HUDEP-2 (cell line): ENCODE measurements at regions not wholly inside any gene's neighbourhood (a gene's known extent, or its start where the extent isn't known, plus 50 kb on each side); places are given as distances from the start of the nearest gene placed in this dataset.
"Not testable (repeated sequence)": the region's sequence is repeated elsewhere in the genome, so short reads cannot be mapped to it uniquely, and the experiment has no call there.

Source experiments
- DNase-seq, 76 experiments: peaks; one replicate each; lab custom pipeline; 2025; ENCODE audit not compliant: unreplicated experiment in 76 of 76; lab: John Stamatoyannopoulos, UW

DNA sequence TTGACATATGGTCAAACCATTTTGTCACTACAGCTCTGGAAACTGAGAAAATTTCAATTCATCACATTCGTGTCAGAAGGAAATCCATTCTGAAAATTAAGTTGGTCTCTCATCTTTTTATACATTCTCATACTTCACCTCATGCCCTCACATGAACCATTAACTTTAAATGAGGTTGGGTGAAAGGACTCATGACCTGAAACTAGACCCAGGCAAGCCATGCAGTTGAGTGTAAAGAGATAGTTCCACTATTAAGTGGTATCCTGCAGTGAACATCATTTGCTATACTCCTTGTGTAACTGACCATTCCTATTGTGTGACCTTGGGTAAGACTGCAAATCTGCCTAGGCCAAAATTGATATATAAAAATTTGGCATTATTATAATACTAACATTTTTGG lies 299.6 kb upstream of the GRIN3A start:
- no peak for DNase-seq

DNA sequence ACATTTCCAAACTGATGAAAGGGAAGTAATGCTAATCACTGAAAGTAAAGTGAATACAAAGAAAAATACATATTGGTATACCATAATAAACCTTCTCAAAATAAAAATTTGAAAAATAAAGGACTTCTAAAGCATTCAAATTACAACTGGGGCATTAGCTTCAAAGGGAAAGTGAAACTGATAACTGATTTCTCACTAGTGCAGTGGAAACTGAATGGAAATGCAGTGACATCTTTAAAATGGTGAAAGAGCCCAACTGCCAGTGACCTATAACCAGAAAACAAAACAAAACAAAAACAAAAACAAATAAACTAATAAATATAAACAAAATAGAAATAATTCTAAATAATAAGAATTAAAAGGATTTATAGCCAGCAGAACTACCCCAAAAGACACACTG lies 297.5 kb upstream of the GRIN3A start:
- DNase-seq = no peak

DNA sequence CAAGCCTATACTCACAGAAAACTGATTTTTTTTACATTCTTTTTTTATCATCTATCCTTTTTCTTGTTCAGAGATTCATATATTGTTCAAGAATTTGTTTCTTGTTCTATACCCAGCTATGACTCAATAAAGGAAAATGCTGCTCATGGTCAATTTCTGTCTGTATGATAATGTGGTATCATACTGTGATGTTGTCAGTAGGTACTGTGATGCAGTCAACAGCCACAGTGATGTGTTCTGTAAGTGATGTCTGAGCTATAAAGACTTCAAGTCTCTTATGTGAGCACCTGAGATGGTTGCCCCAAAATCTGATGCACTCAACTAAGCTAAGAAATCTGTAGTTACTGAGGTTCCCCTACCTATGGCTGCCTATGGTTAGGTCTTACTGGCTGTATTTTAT lies 294.2 kb upstream of the GRIN3A start:
- DNase-seq = no peak

DNA sequence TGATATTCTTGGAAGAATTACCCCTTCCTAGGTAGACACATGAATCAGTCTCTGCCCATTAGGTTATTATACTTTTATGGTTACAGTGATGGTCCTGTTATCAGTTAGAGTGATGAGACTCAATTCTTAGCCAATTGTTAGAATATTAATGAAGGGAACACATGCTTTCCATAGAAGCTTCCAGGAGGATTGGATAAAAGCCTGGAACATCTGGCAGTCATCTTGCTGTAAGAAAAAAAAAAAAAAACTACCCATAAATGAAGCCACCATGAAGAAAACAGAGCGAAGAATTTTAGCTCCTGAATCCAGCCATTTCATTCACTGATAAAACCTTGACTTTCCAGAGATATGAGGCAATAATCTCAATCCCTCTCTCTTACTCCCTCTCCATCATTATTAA lies 262.5 kb upstream of the GRIN3A start:
- DNase-seq = no peak

DNA sequence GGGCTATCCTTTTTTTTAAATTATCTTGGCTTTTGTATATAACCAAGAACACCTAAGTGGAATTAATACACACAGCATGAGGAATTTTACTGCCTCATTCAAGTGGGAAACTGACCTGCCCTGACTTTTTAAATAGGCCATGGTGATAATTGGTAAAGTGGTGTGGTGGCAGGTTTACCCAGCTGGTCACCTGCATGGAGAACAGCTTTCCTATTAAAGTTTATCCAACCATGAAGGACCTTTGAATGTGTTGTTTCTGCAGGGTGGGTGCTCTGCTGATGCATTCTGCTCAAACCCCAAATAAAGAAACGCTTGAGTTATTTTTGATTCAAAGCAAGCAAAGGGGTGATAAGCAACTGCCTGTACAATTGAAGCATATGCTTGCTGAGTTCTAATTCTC lies 261.0 kb upstream of the GRIN3A start:
- DNase-seq = no peak

DNA sequence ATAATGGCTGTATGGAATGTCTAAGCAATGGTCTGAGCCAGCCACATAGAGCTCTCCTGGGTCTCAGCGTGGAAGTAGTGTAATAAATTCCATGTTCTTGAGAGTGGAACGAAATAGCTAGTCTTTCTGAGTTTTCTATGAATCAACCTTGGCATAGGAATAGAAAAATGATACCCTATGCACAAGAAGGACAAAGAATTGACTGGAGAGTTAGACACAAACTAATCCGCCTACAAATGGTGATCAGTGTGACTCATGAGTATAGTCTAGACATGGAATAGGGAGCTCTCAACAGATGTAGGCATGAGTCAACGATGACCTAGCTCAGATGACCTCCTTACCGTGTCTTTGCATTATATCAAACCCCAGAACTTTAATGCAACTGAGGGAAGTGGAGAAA lies 256.8 kb upstream of the GRIN3A start:
- no peak for DNase-seq

DNA sequence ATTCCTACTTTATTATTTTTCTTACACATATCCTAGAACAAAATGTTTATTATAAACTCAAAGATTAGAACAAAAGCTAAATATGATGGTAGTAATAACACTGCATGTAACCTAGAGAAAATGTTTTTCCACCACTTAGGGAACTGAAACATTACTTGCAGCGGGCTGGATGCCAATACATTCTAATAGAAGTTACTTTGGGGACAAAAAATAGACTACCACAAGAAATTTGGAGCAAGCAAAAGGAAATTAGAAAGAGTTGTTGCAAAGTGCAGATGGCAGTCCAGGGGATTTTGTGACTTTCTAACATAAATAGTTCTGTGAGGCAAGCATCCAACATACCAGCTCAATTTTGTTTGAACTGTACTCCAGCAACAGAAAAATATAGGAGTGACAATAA lies 255.3 kb upstream of the GRIN3A start:
- DNase-seq = no peak

DNA sequence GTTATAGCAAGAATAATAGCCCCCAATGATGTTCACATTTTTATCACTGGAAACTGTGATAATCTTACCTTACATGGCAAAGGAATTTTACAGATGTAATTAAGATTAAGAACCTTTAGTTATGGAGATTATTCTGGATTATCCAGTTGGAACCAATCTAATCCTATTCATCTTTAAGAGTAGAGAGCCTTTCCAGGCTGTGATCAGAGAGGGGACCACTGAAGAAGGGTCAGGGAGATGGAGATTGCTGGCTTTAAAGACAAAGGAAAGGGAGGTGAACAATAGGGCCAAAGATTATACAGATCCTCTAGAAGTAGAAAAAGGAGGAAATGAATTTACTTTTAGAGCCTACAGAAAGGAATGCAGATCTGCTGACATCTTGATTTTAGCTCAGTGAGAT lies 253.5 kb upstream of the GRIN3A start:
- no peak for DNase-seq

DNA sequence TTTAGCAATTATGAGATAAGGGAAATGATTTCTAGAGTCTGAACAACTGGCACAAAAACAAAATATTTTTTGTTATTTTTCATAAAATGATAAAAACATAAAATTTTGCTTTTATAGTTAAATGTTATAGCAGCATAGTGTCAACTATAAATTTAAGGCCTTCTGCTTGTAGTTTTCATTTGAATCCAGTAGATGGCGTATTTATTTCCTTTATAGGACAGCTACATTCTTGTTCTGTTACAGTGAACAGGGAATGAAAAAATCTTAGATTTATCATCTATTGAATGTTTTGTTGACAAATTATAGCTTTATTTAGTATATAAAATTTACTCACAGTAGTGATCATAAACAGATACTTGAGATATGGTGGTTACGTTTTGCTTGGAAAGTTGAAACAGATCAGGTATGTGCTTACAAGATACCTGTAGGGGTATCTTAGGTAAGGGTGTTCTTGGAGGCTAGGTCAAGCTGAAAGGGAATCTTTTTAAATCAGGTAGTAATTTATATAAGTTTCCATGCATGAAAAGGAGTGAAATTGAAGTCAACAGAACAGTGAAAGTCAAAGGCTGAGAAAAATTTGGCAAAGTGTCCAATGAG lies 239.3 kb upstream of the GRIN3A start:
- DNase-seq = peak in 13 of 76 experiments; percentile 2 to 34 (median 10)

DNA sequence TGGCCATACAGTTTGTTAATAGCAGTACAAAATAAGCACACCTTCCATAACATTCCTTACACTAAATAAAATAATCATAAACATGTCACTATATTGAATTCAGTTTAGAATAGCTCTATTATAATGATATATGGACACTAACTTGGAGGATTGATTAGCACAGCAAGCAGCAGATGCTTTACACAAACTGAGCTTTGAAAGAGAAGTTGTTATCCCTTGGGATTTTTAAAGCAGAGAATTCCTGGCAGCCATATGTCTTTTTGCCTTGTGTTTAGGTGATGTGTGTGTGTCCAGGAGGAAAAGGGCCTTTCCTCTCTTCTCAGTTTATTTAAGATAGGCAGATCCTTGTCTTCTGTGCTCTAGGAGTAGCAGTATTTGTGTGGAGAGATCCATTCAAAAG lies 232.2 kb upstream of the GRIN3A start:
- no peak for DNase-seq

DNA sequence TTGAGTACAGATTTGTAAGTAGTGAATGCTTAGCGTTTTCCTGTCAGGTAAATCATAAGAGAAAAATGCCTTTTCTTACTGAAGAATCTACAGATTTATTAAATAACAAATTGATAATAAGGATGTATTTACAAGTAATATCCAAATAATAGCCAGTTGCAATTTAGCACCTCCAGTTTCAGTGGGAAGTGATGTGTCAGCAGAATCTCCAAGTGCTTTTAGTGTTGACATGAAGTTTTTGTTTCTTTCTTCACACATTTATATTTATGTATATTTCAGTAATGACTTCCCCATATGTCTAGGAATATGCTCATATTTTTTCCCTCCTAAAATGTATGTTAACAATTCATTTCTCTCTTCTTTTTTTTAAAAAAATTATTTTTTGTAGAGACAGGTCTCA lies 229.9 kb upstream of the GRIN3A start:
- no peak for DNase-seq

DNA sequence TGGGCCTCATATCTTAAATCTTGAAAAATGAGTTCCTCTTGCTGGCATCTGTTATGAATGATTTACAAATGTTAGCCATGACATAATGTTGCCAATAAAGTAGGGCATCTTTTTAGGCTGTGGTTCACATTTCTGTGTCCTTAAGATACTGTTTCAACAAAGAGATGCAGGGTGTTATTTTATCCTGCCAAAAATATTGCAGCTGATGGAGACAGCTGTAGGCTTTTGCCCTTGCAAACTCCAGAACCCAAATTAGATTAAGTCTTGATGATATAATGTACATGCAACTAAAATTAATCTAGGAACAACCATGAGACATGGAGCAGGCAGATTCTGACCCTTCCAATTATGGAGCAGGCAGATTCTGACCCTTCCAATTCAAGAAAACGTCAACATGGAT lies 228.2 kb upstream of the GRIN3A start:
- DNase-seq = no peak

DNA sequence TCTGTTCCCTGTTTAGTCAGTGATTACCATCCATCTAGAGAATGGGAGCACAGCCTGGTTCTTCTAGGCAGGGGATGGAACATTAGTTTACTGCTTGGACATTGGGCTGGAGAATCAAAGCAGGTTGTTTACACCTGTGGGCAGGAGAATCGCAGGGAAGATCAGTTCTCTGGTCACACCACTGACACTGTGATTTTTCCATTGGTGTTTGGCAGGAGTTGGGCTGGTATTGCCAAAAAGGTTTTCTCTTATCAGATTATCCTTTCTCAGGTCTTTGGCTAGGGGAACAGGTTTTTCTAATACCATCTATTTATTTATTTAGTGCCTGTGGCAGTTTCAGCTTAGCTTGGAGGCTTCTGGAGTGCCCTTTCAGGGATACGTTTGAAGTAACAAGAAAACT lies 219.3 kb upstream of the GRIN3A start:
- no peak for DNase-seq

DNA sequence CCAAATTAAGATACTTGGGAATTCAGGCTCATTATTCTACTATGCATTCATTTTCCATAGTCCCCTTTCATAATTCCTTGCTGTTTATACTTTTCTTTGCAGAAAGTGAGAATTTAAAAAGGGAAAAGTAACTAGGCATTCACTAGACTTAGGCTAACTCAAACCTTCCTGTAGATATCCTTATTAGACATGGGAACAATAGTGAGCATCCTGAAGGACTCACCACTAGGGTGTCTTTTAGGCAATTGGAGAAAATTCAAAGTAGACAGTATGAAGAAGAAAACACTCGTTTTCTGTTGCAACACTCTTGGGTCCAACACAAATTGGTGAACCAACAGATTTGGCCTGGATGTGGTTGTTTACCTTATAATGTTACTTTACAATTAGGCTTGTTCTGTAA lies 213.2 kb upstream of the GRIN3A start:
- no peak for DNase-seq

DNA sequence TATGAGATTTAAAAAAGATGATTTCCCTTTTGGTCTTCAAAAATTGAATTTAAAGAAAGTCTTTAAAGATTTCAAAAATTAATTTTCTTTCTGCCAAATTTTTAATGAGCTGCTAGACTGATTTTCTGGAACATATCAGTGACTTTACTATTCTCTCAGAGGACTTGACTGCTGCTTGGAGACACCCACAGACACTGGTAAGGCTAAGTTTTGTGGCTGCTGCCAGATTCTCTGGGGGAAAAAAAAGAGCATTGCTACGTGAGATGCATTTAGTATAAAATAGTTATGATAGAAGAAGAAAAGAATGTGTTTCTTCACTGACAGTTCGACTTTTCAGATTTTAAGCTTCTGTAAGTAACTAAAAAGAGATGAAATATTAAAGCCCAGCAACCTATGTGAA lies 193.3 kb upstream of the GRIN3A start:
- no peak for DNase-seq

DNA sequence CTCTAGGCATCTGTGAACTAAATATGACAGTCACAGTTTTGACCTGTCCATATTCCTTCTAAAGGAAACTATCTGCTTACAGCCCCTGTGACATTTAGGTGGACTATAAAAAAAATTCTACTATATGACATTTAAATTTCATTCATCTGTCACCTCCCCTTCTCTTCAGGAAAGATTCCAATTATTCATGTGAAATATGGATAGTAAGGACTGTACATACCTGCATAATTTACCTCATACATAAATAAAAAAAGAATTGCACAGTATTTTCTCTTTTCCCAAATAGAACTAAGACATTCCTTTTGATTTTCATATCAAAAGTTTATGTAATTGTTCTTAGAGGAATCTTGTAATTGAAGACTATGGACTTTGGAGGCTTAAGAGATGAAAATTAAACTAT lies 192.3 kb upstream of the GRIN3A start:
- DNase-seq = no peak

DNA sequence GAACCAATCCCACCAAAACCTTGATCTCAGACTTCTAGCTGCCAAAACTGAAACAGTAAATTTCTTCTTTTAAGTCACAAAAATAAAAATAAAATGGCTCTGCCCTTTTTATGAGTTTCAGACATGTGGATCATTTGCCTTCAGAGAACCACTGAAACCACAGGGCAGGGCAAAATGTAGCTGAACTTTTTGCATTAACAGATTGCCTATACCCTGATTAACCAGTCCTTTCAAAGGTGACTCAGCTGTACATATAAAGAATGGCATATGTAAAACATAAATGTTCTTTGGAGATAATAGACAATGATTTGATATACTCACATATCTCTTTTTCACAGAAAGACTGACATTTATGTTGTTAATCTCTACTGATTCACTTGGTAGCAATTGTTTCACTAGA lies 187.1 kb upstream of the GRIN3A start:
- peak in 7 of 76 experiments; percentile 4 to 32 (median 16) for DNase-seq

DNA sequence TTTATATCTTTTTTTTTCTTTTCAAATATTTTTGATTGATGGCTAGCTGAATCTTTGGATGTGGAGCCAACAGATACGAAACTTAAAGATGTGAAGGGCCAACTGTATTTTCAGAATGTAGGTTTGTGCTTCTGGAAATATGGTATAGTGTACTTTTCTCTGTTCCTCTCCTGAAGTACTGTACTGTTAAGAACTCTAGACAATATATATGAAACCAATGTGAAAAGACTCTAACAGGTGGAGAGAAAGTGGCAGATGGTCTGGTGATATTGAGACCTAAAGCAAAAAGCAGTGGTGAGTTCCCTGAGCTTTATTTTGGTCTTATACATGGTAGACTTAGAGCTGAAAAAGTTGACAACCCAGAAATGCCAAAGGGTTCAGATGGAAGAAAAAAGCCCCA lies 185.0 kb upstream of the GRIN3A start:
- no peak for DNase-seq

DNA sequence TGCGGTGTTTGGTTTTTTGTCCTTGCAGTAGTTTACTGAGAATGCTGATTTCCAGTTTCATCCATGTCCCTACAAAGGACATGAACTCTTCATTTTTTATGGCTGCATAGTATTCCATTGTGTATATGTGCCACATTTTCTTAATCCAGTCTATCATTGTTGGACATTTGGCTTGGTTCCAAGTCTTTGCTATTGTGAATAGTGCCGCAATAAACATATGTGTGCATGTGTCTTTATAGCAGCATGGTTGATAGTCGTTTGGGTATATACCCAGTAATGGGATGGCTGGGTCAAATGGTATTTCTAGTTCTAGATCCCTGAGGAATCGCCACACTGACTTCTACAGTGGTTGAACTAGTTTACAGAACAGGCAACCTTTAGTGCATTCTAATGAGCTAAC lies 178.5 kb upstream of the GRIN3A start:
- DNase-seq = not testable (repeated sequence)

DNA sequence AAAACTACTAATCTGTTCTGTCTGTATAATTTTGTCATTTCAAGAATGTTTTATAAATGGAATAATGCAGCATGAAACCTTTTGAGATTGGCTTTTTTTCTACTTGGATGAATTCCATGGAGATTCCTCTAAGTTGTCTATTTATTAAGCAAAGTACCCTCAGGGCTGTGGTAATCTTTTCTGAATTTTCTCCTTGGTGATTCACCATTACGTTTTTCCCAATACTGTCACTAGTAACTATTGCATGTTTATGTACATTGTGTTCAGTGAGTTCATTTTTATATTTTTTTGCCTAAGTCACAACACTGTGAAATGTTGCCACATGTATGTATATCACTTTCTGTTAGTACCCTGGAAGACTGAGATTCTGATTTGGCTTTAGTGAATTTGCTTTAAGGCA lies 177.0 kb upstream of the GRIN3A start:
- no peak for DNase-seq

DNA sequence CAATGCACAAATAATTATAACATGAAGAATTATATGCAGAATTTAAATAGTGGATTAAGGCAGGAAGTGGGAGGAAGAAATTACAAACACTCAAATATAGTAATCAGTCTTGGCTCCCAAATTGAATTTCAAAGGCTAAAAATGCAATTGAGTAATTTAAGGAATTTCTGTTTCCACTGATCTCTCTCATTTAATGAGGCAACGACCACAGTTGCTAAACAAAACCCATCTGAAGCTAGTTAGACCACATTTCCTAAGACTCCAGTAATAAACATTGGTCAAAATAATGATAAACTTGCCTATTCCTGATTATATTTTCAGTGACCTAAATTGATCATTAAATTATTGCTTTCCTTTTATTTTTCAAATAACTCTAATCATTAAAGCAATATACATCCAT lies 174.3 kb upstream of the GRIN3A start:
- DNase-seq = no peak

DNA sequence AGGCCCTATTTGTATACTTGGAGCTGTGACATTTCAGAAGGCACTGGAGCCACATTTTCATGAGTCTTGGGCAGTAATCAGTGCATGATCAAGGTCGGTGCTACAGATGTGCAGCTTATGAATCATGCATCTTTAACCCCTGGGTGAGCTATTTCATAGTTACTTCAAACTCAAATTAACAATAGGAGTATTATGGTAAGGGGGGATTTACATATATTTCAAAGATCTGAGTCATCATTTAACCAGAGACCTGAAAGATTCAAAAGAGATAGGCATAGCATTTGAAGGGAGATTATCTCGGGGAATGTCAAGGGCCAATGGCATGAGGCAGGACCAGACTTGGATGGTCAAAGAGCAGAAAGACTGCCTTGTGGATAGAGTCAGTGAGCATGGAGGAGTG lies 169.0 kb upstream of the GRIN3A start:
- DNase-seq = no peak

DNA sequence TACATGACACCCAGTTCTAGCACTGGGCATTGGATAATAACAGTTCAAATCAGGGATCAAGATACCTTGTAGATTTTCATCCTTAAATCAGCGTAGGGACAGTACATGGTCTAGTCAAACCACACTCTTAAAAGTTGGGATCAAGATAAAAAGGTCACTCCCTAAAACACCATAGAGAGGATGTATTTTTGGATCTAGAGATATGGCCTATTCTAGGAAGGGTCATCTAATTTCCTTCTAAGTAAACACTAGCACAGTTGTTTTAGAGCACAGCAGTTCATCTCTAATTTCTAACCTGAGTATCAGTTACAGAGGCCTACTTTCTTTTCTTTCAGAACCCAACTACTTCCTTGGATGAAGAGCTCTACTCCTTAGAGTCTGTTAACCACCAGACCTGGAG lies 166.4 kb upstream of the GRIN3A start:
- no peak for DNase-seq
